DND-41 (cell line): ENCODE measurements at regions not wholly inside any gene's neighbourhood (a gene's known extent, or its start where the extent isn't known, plus 50 kb on each side); places are given as distances from the start of the nearest gene placed in this dataset.
"Not testable (repeated sequence)": the region's sequence is repeated elsewhere in the genome, so short reads cannot be mapped to it uniquely, and the experiment has no call there.

Experiments used
- EZH2 ChIP-seq: IDR thresholded peaks from 3 replicates; pipeline ENCODE4 v1.6.1; 2012; ENCODE audit warnings: borderline replicate concordance, low read depth, mild to moderate bottlenecking, moderate library complexity, low read length, inconsistent platforms; ENCODE audit not compliant: severe bottlenecking
- TF ChIP-seq, protein P1 (sequence below): IDR thresholded peaks from 2 replicates; pipeline ENCODE4 v1.5.1; 2012; ENCODE audit warnings: borderline replicate concordance, low read length, moderate library complexity, mild to moderate bottlenecking; ENCODE audit not compliant: poor library complexity, severe bottlenecking; ENCODE audit errors: extremely low read depth

- TF ChIP-seq, protein P1, sequence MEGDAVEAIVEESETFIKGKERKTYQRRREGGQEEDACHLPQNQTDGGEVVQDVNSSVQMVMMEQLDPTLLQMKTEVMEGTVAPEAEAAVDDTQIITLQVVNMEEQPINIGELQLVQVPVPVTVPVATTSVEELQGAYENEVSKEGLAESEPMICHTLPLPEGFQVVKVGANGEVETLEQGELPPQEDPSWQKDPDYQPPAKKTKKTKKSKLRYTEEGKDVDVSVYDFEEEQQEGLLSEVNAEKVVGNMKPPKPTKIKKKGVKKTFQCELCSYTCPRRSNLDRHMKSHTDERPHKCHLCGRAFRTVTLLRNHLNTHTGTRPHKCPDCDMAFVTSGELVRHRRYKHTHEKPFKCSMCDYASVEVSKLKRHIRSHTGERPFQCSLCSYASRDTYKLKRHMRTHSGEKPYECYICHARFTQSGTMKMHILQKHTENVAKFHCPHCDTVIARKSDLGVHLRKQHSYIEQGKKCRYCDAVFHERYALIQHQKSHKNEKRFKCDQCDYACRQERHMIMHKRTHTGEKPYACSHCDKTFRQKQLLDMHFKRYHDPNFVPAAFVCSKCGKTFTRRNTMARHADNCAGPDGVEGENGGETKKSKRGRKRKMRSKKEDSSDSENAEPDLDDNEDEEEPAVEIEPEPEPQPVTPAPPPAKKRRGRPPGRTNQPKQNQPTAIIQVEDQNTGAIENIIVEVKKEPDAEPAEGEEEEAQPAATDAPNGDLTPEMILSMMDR: not testable (repeated sequence)
- not testable (repeated sequence) for TF ChIP-seq EZH2
These were observed 448.3 kb upstream of the RGMB start for GRCh38 chr5:98325187-98325586.
